ENCODE measurements at regions not wholly inside any gene's neighbourhood (a gene's known extent, or its start where the extent isn't known, plus 50 kb on each side); places are given as distances from the start of the nearest gene placed in this dataset.
"Not testable (repeated sequence)": the region's sequence is repeated elsewhere in the genome, so short reads cannot be mapped to it uniquely, and the experiment has no call there.

DNA sequence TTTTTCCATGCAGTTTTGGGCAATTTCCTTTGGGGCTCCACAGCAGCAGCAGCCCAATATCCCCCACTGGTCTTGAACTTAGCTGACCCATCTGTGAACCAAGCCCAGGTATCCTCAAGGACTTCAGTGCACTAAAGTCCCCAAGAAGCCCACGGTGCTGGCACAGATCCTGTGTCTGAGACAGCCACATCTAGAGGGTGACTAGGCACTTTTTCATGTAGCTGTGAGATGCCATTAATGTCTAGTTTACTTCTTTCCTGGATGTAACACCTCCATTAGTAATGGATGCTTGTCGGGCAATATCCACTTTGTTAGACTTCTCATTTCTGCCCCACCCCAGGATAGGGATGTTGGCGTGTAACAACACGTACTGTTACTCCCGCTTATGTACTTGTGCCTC is 117.9 kb downstream of the GPCPD1 start:
- no peak for DNase-seq

DNA sequence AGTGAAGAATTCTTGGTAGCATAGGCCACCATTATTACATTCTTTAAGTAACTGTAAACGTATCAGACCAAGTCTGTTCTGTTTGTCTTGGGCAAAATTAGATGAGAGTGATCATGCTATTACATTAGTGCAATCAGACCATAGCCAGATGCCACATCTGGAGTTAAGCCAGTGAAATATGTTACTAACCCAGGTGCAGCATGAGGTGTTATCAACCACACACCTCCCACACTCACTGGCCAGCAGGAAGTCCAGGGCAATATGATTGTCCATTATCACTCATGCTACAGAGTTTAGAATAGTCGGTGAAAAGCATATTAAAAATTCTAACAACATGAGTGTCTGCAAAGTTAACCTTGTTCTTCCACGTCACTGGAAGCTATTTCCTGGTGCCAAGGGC is 119.4 kb downstream of the GPCPD1 start:
- no peak for DNase-seq

DNA sequence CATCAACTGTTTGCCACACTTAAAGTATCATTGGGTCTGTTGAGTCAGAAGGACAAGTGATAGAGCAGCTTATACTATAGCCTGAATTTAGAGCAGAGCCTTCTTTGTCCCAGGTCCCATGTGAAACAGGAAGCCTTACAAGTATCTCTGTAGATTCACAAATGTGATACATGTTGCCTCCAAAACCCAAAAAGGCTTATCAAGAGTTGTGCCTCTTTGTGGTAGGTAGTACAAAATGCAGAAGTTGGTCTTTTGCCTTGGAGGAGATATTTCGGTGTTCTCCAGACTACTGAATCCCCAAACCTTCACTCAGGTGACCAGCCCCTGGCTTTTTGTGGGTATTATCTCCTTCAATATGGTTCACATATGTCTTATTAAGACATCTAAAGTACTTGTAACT is 121.2 kb downstream of the GPCPD1 start:
- DNase-seq, result no peak

DNA sequence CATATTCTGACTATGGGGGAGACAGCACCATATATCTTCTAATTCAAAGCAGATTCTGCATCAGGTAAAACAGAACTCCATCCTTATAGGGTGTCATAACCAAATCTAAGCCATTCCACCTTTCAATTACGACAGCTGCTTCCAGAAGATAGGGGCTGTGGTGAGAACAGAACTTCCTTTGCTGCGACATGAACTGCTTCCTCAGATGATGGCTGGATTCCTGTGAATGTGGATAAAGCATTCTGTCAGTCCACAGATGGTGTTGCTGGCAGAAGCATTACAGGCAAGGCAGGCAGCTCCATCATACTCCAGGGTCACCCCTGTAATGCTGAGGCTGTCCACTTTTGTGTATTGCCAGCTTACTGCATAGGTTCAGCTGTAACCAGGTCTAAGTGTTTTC is 122.0 kb downstream of the GPCPD1 start:
- DNase-seq, result no peak

DNA sequence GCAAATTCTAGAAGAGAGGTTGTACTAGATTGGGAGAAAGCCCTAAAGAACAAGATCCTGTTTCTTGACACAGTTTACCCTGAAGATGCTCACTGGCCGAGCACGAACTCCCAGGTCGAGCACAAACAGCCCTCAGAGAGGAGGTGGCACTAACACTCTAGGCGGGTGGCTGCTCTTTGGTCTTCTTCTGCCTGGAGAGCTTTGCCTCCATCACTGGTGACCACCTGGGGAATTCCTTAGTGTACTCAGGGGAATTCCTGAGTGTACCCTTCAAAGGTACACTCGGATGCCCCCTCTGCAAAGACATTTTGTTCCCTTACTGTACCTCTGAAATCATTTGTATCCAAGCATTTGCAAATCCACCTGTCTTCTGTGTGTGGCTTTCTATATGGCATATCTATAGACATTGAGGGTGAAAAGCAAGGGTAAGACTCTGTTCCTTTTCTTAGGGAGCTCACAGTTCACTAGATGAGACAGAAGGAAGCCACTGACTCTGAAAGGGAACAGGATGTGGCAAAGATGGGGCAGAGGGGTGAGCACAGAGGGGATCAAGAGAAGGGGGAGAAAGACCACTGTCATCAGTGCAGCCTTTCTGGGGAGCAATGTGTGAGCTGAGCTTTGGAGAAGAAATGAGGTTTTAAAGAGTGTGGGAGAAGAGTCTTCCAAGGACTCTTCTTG is 124.3 kb downstream of the GPCPD1 start:
- DNase-seq, result no peak

DNA sequence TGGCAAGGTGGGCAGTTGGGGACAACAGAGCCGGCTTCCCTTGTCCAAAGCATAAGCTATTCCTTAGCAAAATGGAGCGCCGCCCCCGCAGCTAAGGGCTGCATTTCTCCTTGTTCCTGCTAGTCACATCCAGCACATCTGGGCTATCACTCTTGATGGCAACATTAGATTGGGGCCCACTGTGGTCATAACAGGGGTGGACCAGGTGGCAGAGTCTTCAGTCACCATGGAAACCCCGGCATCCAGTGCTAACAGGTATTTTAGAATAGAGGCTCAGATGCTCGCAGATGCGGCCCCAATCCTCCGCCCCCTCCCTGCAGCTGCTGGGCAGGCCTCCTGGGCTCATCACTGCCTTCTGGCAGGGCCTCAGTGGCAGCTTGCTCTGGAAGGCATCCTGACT is 125.9 kb downstream of the GPCPD1 start:
- DNase-seq, result no peak

DNA sequence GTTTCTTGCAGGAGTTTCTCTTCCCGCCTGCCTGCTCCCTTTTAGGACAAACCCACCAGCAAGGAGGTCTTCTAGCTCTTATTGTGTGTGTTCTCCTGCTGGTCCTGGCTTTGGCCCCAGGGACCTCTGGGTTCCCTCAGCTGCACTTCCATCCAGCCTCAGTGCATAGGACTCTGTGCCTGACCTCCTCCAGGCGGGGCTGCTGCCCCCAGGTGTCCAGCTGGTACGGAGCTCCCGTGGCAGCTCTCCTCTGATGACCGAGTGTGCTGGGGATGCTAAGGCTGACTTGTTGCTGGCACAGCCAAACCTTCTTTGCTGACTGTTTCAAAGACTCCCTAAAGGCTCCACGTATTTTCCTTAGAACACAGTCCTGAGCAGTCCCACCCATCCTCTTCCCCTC is 126.5 kb downstream of the GPCPD1 start:
- DNase-seq, result no peak

DNA sequence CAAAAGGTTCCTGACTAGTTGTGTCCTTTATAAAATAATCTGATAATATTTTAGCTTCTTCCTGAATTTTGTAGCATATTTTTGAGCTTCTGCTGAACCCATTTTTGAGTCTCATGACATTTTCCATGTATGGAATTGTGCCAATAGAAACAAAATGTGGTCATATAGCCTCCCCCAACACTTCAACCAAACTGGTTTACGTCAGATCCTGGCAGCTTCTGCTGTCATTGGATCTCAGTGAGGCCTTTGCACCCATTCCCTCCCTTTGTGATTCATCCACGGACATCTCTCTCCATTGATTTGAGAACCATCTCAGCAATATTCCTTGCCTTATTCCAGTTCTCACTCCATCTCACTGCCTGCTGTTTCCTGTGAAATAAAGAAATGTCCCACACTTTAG is 128.0 kb downstream of the GPCPD1 start:
- no peak for DNase-seq

DNA sequence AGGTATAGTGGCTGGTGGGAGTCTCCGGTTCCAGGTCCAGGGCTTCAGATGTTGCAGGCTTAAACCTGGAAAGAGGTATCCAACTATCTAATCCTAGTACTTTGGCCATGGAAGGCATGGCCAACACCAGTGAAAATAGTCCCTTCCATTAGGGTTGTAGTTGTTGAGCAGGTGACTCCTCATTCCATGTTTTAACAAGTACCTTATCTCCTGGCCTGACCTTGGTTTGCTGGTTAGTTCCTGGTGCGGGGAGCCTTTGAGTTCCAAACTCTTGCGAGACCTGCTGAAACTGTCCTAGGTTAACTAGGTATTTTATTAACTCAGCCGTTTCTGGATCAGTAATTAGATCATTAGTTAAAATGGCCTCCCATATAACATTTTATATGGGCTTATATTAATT is 128.9 kb downstream of the GPCPD1 start:
- DNase-seq, result no peak

DNA sequence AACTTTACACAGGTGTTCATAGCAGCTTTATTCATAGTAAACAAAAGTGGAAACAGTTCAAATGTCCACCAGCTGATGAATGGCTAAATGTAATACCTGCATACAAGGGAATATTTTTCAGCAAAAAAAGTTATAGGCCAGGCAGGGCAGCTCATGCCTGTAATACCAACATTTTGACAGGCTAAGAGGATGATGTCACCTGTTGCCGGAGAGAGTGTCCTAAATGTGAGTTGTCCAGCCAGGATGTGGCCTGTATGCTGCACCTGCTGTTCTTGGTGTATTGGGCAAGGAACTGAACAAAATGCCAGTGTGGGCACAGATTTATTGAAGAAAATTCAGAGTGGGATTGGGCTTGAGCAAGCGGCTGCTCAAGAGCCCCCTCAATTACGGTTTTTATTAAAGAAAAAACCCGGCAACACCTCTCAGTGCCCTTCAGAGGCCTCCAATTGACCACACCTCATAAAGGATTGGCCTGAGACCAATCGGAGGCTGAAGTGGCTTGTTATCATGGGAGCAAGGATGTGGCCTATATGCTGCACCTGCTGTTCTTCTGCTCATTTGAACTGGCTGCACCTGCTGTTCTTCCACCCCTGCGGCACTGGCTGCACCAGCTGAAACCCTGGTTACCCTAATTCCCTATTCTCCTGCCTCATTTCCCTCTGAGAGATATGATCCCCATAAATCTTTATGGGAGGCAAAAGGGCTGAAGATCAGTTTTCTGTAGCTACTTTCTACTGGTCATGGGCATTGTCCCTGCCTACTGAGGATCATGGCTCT is 129.8 kb downstream of the GPCPD1 start:
- no peak for DNase-seq

DNA sequence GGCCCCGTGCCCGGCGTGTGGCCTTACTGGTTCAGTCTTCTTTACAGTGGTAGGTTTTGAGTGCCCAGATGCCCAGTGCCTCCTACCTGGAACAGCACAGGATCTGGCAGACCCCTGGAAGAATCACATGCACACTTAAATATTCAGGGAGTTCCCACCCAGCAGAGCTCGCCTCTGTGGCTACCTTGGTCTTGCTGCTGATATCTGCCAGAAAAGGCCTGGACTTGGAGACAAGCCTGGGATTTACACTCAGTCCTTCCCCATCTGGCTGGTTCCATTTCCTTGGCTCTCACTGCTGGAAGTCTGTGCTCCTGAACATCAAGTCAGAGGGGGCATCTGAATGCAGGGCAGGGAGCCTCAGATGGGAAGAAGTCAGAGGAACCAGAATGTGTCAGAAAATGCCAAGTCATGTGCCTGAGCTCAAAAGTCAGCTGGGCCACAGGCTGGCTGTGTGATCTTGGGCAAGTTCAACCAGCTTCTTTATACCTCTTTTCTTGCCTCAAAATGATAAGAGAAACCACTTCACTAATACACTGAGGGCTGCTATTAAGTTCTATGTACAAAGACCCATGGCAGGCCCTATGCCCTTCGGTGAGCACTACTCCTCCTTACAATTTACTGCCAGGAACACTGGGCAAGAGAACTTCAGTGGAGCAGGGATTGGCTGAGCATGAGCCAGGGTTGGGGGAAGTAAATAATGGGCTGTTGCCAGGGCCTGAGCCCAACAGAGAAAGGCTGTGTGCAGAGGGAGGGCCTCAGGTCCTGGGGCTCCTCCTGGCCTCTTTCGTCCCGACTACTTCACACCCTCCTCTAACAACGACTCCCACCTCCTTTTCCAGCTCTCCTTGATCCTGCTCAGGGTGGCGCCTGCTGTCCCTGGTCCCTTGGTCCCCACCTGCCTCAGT is 135.9 kb downstream of the GPCPD1 start:
- no peak for DNase-seq

DNA sequence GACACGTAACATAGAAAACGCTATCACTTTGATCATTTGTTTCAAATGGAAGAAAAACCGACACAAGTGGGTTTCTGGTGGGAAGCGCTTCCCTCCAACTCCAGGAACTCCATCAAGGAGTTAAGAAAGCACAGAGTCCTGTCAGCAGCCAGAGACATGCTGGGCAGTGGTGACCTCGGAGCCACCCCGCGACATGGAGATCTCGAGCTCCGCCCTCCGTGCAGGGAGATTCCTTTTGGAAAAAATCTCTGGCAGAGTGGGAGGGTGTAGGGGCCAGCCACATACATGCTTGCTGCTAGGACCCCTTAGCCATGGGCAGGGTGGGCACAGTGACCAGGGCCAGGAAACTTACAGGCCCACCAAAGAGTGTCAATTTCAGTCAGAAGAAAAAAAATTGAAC is 138.9 kb downstream of the GPCPD1 start:
- DNase-seq, result not testable (repeated sequence)

DNA sequence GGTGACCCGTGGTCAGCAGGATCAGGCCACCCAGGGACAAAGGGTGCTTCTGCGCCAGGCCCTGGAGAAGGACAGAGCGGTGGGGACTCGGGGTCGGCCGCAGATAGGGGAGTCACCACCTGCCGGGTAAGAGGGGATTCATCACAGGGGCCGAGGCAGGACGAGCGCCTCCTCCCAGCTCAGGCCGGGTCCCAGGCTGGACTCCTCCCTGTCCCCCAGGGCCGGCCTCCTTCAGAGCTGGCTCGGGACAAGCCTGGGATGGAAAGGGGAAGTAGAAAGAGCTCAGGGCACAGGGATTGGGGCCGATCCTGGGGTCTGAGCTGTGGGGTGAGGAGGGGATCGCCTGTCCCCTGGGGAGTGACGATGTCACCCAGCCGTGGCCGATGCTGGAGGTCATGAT is 139.4 kb downstream of the GPCPD1 start:
- no peak for DNase-seq

DNA sequence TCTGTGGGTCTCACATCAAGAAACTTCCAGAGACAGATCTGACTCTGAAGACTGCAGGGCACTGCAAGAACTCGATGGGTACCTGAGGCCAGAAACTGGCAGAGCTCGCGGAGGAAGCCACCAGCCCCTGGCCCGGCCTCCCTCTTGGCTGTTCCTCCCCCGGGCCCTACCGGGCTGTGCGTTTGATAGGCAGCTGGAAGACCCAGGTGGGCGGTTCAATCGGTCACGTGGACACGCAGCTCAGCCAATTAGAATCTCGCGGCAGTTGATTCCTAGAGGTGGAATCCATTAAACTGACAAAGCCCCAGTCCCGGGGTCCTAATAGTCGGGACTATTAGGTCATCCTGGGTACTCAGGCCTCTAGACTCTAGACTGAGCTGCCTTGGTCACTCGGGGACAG is 139.9 kb downstream of the GPCPD1 start:
- DNase-seq, result no peak

DNA sequence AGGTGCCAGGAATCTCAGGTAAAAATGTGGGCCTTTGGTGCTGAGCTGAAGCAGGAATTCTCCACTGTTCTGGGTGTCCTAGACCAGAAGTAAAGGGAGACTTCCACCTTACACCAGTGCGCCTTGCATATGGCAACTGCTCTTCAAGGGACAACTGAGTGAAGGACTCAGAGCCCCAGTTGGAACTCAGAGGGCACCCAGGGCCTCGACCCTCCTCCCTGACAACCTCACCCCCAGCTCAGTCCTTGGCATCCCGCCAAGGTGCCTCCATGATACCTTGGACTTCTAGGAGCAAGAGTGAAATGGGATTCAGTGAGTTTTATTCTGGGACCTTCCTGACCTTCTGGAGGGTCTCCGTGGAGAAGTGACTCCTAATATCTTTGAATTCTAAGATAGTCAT is 140.3 kb downstream of the GPCPD1 start:
- DNase-seq, result no peak

DNA sequence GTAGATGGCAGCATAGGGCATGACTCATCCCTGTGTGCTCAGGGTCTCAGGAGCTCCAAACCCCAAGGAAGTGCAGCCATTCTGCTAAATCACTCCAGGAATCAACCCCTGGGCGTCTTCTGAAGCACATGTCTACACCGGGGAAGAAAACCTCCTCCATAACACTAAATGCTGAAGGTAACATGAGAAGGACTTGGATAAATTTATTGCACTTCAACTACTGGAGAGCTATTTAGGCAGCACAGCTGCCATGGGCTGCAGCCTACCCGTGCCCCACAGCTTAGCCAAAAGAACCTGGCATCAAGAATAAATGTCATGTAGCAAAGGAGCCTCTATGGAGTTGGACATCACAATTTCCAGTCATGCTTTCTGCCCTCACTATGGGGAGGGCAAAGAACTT is 141.7 kb downstream of the GPCPD1 start:
- DNase-seq, result no peak

DNA sequence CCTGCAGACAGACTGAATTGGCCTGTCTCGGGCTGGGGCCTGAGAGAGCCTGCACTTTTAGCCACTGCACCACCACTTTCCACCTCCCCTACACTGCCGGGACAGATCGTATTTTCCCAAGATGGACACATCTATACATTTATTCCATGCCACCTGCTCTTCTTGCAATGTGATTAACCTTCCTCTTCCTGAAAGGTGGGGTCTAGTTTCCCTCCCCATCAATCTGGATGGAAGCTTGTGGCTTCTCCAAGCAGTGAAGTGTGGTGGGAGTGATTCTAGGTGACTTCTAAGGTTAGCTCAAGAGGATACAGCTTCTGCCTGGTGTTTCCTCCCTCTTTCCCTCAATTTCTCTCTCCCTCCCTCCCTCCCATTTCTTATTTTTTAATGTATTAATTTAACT is 143.7 kb downstream of the GPCPD1 start:
- DNase-seq, result no peak

DNA sequence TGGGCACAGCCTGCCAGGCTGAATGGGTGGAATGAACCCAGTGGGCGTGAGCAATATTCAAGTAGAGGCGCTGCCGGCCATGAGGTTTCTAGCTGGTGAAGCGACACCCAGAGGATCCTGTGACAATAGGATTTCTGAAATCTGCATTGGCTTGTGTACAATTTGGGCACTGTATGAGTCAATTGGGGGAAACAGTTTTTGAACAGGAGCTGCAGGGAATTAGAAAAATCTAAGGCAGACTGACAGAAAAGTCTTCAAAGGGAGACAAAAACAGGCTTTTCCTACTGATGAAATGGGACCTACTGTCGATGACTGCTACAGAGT is 145.2 kb downstream of the GPCPD1 start:
- DNase-seq, result no peak

DNA sequence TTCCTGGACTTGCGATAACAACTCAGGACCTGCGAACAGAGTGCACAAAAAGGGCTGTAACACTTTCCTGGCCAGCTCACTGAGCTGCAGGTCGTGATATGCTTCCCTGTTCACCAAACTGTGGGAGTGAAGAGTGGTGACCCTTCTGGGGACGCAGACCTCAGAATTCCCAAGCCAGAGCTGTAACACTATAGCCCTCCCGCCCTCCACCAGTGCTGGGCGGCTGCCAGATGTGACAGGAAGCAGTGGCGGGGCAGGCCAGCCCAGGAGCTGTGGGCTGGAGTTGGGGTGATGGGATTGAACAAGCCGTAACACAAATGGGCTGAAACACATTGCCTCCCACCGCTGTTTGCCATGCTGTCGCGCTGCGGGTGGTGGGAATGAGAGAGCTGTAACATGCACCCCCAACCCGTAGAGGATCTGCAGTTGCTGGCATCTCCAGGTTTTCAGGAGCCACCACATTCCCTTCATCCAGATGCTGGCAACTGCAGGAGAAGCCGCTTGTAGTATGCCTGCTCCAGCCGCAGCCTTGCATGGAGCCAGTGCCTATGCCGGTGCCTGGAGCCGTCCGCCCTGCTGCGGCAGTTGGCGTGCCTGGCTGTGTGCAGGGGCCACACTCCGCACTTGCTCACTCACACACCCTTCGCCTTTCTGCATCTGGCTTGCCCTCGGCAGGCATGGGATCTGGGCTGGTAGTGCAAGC is 145.8 kb downstream of the GPCPD1 start:
- no peak for DNase-seq

DNA sequence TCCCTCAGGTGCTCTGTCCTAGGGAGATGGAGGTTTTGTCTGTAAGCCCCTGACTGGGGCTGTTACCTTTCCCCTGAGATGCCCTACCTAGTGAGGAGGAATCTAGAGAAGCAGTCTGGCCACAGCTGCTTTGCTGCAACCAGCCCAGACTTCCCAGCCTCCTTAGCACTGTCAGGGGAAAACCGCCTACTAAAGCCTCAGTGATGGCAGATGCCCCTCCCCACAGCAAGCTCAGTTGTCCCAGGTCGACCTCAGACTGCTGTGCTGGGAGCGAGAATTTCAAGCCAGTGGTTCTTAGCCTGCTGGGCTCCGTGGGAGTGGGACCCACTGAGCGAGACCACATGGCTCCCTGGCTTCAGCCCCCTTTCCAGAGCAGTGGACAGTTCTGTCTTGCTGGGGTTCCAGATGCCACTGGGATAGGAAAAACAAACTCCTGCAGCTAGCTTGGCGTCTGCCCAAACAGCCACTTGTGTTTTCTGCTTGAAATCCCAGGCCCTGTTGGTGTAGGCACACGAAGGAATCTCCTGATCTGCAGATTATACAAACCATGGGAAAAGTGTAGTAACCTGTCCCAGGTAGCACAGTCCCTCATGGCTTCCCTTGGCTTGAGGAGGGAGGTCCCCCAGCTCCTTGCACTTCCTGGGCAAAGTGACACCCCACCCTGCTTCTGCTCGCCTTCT is 146.4 kb upstream of the PROKR2 start:
- DNase-seq, result no peak

DNA sequence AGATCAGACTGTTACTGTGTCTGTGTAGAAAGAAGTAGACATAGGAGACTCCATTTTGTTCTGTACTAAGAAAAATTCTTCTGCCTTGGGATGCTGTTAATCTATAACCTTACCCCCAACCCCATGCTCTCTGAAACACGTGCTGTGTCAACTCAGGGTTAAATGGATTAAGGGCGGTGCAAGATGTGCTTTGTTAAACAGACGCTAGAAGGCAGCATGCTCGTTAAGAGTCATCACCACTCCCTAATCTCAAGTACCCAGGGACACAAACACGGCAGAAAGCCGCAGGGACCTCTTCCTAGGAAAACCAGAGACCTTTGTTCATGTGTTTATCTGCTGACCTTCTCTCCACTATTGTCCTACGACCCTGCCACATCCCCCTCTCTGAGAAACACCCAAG is 137.0 kb upstream of the PROKR2 start:
- not testable (repeated sequence) for DNase-seq

DNA sequence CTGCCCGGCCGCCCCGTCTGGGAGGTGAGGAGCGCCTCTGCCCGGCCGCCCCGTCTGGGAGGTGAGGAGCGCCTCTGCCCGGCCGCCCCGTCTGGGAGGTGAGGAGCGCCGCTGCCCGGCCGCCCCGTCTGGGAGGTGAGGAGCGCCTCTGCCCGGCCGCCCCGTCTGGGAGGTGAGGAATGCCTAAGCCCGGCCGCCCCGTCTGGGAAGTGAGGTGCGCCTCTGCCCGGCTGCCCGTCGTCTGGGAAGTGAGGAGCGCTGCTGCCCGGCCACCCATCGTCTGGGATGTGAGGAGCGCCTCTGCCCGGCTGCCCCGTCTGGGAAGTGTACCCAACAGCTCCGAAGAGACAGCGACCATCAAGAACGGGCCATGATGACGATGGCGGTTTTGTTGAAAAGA is 136.6 kb upstream of the PROKR2 start:
- DNase-seq, result not testable (repeated sequence)

All from fibroblast of skin of back (primary cell).